Stomach (tissue), 8 donors: ENCODE measurements at regions not wholly inside any gene's neighbourhood (a gene's known extent, or its start where the extent isn't known, plus 50 kb on each side); places are given as distances from the start of the nearest gene placed in this dataset.

ENCODE experiments used
- DNase-seq, 2 donors: peaks; one replicate each; pipeline versions ENCODE4 v3.0.0 to v3.0.0-alpha.2; 2013 to 2019
- H3K27ac ChIP-seq, 5 donors: fragments of 200-600 bp in 4 of 5; sonication (generic) in 4 of 5; one replicate each; pipeline ENCODE4 v1.5.1; 2013 to 2019; ENCODE audit warnings: mild to moderate bottlenecking in 1 of 5, moderate library complexity in 1 of 5
- H3K27me3 ChIP-seq, 3 donors: fragments of 200-600 bp; sonication (generic); one replicate each; pipeline ENCODE4 v1.5.1; 2017 to 2019; ENCODE audit warnings: mixed run types in 1 of 3
- H3K36me3 ChIP-seq, 4 donors: fragments of 200-600 bp; sonication (generic); 1 replicate in 3 of 4; 2 replicates in 1 of 4; pipeline ENCODE4 v1.5.1; 2016 to 2019
- H3K4me1 ChIP-seq, 4 donors: fragments of 200-600 bp; sonication (generic); one replicate each; pipeline ENCODE4 v1.5.1; 2016 to 2019
- H3K4me3 ChIP-seq, 4 donors: fragments of 200-600 bp; sonication (generic) in 3 of 4; one replicate each; pipeline ENCODE4 v1.5.1; 2016 to 2019; ENCODE audit warnings: mild to moderate bottlenecking in 1 of 4
- H3K9me3 ChIP-seq, 4 donors: fragments of 200-600 bp; sonication (generic); one replicate each; pipeline ENCODE4 v1.5.1; 2016 to 2019
- CTCF ChIP-seq, 7 experiments: fragments of 450-650 bp in 4 of 7; fragments of 200-600 bp in 3 of 7; sonication (generic) in 3 of 7; IDR thresholded peaks; one replicate each; pipeline ENCODE4 v1.5.1; 2016 to 2019; ENCODE audit warnings: antibody characterized with exemption in 7 of 7, control low read depth in 2 of 7, mild to moderate bottlenecking in 1 of 7
- EP300 ChIP-seq: sonication (generic); formaldehyde crosslinking; IDR thresholded peaks from one replicate; pipeline ENCODE4 v1.6.1; 2017; ENCODE audit warnings: antibody characterized with exemption
- POLR2A ChIP-seq, 4 donors: fragments of 450-650 bp; IDR thresholded peaks; one replicate each; pipeline ENCODE4 v1.6.1; 2016; ENCODE audit warnings: antibody characterized with exemption in 4 of 4, control low read depth in 2 of 4, mild to moderate bottlenecking in 1 of 4, moderate library complexity in 1 of 4
- POLR2AphosphoS5 ChIP-seq, 3 donors: sonication (generic); formaldehyde crosslinking; IDR thresholded peaks; one replicate each; pipeline ENCODE4 v1.6.1; 2016; ENCODE audit warnings: antibody characterized with exemption in 3 of 3
- WGBS, 5 donors: extraction: QIAGEN DNeasy Blood & Tissue Kit in 3 of 5; methylation state at CpG; one replicate each; pipeline versions ENCODE4 v1.1.5 to v1.1.7; 2013 to 2018; 5-methylcytosine and 5-hydroxymethylcytosine counted together
- intact Hi-C: fragments of 100-400 bp; cut with DNase I; formaldehyde crosslinking; loops from one replicate; pipeline ENCODE4 v1.15.1; 2023; ENCODE audit warnings: low total_unique reads
- donor health status: healthy with polysubstance abuse.
- donor health status: Bipolar disorder and iron deficiency.
- donor health status: healthy.

DNA sequence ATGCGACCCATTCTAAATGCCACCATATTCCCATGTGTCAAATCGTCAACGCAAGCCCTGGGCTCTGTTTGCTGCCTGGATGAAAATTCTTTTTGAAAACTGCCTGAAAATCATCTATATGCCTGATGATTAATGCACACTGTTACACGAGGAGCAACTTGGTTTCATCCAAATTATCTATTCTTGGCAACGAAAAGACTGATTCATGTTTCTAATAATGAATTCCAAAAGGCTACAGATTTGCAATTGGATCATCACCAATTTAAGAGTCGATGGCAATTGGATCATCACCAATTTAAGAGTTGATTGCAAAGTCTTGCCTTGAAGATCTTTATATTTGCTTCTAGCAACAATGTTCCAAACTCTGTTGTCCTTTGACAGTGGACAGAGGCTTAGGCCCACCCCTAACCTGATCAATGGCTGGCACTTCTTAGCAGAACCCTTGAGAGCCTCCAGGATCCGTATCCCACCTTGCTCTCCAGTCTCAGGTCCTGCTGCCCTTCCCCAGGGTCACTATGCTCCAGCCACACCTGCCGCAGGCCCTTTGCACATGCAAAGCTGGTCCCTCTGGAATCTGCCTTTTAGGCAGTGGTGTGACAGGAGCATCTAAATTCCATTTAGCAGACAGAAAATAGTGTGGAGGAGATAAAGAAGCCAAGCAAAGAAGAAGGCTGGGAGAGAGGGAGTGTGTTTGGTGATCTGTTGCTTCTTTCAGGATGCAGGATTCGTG is 460.9 kb upstream of the SULF2 start:
- intact Hi-C loops: no loop called here

DNA sequence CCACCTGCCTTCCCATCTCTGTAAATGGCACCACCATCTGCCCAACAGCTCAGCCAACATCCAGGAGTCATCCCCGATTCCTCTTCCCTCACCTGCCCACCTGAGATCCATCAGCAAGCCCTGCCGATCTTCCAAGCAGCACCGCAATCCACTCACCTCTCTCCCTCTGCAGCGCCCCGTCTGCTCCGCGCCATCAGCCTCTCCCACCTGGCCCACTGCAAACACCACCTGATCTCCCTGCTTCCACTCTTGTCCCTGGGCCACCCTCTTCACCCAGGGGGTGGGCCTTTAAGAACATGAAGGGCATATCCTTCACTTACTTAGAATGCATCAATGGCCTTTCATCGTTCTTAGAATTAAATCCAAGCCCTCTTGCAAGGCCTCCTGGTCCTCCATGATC is 457.3 kb upstream of the SULF2 start:
- Histone ChIP-seq H3K27ac (no peak overlapping the region), H3K27me3 (no peaks in the 10 kb centered on the region), H3K4me1 (peaks cover 0 to 9% (median 0%) of the 10 kb centered on the region in 4 donors), H3K36me3 (no peaks in the 10 kb centered on the region), H3K9me3 (no peaks in the 10 kb centered on the region), H3K4me3 (no peak overlapping the region)
- intact Hi-C loops: no loop called here
- 91 to 97% (median 94%) methylated on average over 8 of the region's 8 CpGs for WGBS, 5 donors
- no peak for TF ChIP-seq POLR2A (IDR thresholded peaks at IDR 0.05)
- TF ChIP-seq POLR2AphosphoS5 (IDR thresholded peaks at IDR 0.05): no peak
- TF ChIP-seq EP300: no peak
- no peak for DNase-seq

More for the DNA sequence above, 460.9 kb upstream of the SULF2 start:
- Histone ChIP-seq H3K4me3 (no peak overlapping the region), H3K27me3 (no peaks in the 10 kb centered on the region), H3K27ac (no peak overlapping the region), H3K9me3 (no peaks in the 10 kb centered on the region), H3K4me1 (peaks cover 0 to 9% (median 0%) of the 10 kb centered on the region in 4 donors), H3K36me3 (no peaks in the 10 kb centered on the region)
- no peak for DNase-seq
- TF ChIP-seq EP300: no peak
- no peak for TF ChIP-seq POLR2AphosphoS5 (IDR thresholded peaks at IDR 0.05)
- no peak for TF ChIP-seq POLR2A (IDR thresholded peaks at IDR 0.05)
- no peak for TF ChIP-seq CTCF (IDR thresholded peaks at IDR 0.05)
- 67 to 77% (median 74%) methylated on average over 9 of the region's 9 CpGs for WGBS, 5 donors

GRCh38 chr20:48241482-48241881 is 456.2 kb upstream of the SULF2 start:
- no peak overlapping the region for H3K27ac ChIP-seq
- DNase-seq: no peak
- no peak overlapping the region for H3K4me3 ChIP-seq
- WGBS, 5 donors: 74 to 91% (median 83%) methylated on average over 5 of the region's 5 CpGs
- H3K4me1 ChIP-seq: peaks cover 0 to 2% (median 0%) of the 10 kb centered on the region in 4 donors
- intact Hi-C loops: no loop called here
- TF ChIP-seq POLR2A (IDR thresholded peaks at IDR 0.05): no peak
- TF ChIP-seq POLR2AphosphoS5 (IDR thresholded peaks at IDR 0.05): no peak
- no peak for TF ChIP-seq CTCF (IDR thresholded peaks at IDR 0.05)
- TF ChIP-seq EP300: no peak
- no peaks in the 10 kb centered on the region for H3K27me3 ChIP-seq
- no peaks in the 10 kb centered on the region for H3K36me3 ChIP-seq
- H3K9me3 ChIP-seq: no peaks in the 10 kb centered on the region

DNA sequence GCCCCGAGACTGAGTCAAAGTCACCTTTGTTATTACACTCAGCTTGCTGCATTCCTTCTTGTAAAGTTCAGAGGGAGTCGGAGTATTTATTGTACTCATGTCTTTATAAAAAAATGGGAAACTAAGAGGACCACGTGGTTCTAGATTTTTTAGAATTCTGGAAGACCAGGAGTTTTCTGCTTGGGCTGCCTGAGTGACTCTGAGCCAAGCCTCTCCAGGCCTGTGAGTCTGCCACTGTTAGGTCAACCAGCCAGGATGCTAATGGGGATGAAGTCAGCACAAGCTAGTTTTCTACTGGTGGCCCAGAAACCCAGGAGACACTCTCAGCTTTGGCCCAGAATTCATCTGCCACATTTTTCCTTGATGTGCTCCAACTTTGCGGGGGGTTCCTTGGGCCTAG is 453.5 kb upstream of the SULF2 start:
- no peaks in the 10 kb centered on the region for H3K27me3 ChIP-seq
- no peak overlapping the region for H3K27ac ChIP-seq
- no peak for DNase-seq
- H3K36me3 ChIP-seq: no peaks in the 10 kb centered on the region
- intact Hi-C loops: no loop called here
- H3K4me1 ChIP-seq: peaks cover 0 to 8% (median 0%) of the 10 kb centered on the region in 4 donors
- no peaks in the 10 kb centered on the region for H3K9me3 ChIP-seq
- H3K4me3 ChIP-seq: no peak overlapping the region
- no peak for TF ChIP-seq POLR2A (IDR thresholded peaks at IDR 0.05)
- no peak for TF ChIP-seq CTCF (IDR thresholded peaks at IDR 0.05)
- no peak for TF ChIP-seq EP300
- no peak for TF ChIP-seq POLR2AphosphoS5 (IDR thresholded peaks at IDR 0.05)
- 56 to 78% (median 68%) methylated on average over 4 of the region's 4 CpGs for WGBS, 5 donors

DNA sequence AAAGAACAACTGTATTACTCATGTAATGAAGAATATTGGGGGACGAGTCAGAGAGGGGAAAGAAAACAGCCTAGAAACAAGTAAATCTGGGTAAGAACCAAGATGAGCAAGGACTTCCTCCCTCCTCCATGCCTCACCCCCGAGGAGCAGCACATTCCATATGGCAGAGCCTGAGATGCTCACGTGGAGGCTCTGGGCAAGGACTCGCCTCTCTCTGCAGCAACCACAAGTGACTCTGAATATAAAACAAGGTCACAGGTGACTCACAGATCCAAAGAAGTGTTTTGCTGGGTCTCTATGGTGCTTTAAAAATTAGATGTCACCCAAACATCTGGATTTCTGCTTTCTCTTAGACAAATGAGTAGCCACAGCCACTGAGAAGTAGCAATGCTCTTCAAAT is 453.0 kb upstream of the SULF2 start:
- intact Hi-C loops: no loop called here
- no peaks in the 10 kb centered on the region for H3K36me3 ChIP-seq
- DNase-seq: no peak
- no peaks in the 10 kb centered on the region for H3K27me3 ChIP-seq
- 53 to 74% (median 64%) methylated on average over 4 of the region's 4 CpGs for WGBS, 5 donors
- peaks cover 0 to 8% (median 0%) of the 10 kb centered on the region in 4 donors for H3K4me1 ChIP-seq
- no peak overlapping the region for H3K27ac ChIP-seq
- TF ChIP-seq CTCF (IDR thresholded peaks at IDR 0.05) (no peak), POLR2A (IDR thresholded peaks at IDR 0.05) (no peak), EP300 (no peak), POLR2AphosphoS5 (IDR thresholded peaks at IDR 0.05) (no peak)
- no peak overlapping the region for H3K4me3 ChIP-seq
- H3K9me3 ChIP-seq: no peaks in the 10 kb centered on the region
